ENCODE measurements at regions not wholly inside any gene's neighbourhood (a gene's known extent, or its start where the extent isn't known, plus 50 kb on each side); places are given as distances from the start of the nearest gene placed in this dataset.

DNA sequence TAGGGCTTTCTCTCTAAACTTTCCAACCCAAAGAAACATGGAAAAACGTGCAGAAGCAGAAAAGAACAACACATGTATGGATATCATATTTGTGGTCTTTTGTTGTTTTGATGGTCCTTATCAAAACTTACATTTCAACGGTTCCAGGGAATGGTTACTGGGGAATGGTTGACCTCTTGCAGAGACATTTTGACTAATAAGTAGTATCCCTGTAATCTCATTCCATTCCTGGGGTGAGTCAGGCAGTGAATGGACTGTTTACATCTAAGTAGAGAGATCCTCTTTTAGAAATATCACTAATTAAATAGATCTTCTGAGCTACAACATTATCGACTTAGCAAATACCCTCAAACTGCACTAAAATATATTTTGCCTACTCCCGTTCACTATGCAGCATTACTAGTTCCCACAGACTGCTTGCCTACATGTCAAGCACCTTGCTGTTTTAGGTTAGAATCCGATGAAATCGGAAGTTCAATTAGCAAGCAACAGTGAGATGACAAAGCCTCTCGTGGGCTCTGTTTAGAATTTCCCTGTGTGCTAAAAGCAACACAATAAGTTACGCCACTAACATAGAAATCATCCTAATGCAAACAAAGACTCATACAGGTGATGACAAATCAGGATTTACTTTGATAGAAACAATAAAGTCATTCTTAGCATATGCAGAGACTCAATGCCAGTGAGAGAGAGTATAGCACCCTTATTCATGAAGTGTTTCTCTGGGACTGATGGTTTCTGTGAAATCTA lies 797.7 kb upstream of the ARGLU1 start:
- Mint-ChIP-seq H3K36me3 (no peaks in the 10 kb centered on the region), H3K4me3 (no peak overlapping the region), H3K9me3 (peaks cover 6% of the 10 kb centered on the region), H3K27me3 (no peaks in the 10 kb centered on the region), H3K27ac (no peak overlapping the region), H3K4me1 (no peaks in the 10 kb centered on the region)
- ATAC-seq, result no peak

- H3K27me3 Mint-ChIP-seq, result no peaks in the 10 kb centered on the region
- no peaks in the 10 kb centered on the region for H3K36me3 Mint-ChIP-seq
- ATAC-seq, result no peak
These were observed 796.7 kb upstream of the ARGLU1 start for GRCh38 chr13:107364658-107365057.

DNA sequence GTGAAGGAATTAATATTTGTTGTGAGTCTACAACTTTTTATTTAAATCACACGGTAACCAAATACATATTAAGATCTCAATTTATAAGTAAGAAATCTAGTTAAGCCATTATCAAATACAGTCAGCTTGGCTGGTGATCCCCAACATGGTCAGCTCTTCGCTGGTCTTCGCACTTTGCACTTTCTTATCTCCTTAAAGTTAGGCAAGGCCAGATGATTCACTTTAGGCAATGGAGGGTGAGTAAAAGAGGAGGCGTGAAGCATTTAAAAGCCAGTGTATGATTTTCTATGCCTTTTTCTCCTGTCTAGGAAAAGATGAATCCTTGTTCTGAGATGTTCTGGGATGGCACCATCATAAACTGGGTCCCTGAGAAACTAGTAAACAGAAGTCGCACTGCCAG lies 793.7 kb upstream of the ARGLU1 start:
- H3K4me1 Mint-ChIP-seq, result no peaks in the 10 kb centered on the region
- no peaks in the 10 kb centered on the region for H3K27me3 Mint-ChIP-seq
- no peak overlapping the region for H3K27ac Mint-ChIP-seq
- no peak overlapping the region for H3K4me3 Mint-ChIP-seq
- ATAC-seq, result no peak
- peaks cover 8% of the 10 kb centered on the region for H3K9me3 Mint-ChIP-seq
- H3K36me3 Mint-ChIP-seq, result no peaks in the 10 kb centered on the region

More at GRCh38 chr13:107364658-107365057, 796.7 kb upstream of the ARGLU1 start:
- H3K27ac Mint-ChIP-seq, result no peak overlapping the region
- H3K4me3 Mint-ChIP-seq, result no peak overlapping the region
- peaks cover 6% of the 10 kb centered on the region for H3K9me3 Mint-ChIP-seq
- no peaks in the 10 kb centered on the region for H3K4me1 Mint-ChIP-seq

- Mint-ChIP-seq H3K4me3 (no peak overlapping the region), H3K27me3 (no peaks in the 10 kb centered on the region), H3K4me1 (no peaks in the 10 kb centered on the region), H3K9me3 (peaks cover 8% of the 10 kb centered on the region), H3K36me3 (no peaks in the 10 kb centered on the region), H3K27ac (no peak overlapping the region)
- no peak for ATAC-seq
These were observed 792.1 kb upstream of the ARGLU1 start for GRCh38 chr13:107360010-107360409.

GRCh38 chr13:107358866-107359265 lies 790.9 kb upstream of the ARGLU1 start:
- no peaks in the 10 kb centered on the region for H3K27me3 Mint-ChIP-seq
- H3K4me1 Mint-ChIP-seq, result no peaks in the 10 kb centered on the region
- no peaks in the 10 kb centered on the region for H3K36me3 Mint-ChIP-seq
- no peak overlapping the region for H3K27ac Mint-ChIP-seq
- H3K4me3 Mint-ChIP-seq, result no peak overlapping the region
- H3K9me3 Mint-ChIP-seq, result peaks cover 8% of the 10 kb centered on the region
- no peak for ATAC-seq

DNA sequence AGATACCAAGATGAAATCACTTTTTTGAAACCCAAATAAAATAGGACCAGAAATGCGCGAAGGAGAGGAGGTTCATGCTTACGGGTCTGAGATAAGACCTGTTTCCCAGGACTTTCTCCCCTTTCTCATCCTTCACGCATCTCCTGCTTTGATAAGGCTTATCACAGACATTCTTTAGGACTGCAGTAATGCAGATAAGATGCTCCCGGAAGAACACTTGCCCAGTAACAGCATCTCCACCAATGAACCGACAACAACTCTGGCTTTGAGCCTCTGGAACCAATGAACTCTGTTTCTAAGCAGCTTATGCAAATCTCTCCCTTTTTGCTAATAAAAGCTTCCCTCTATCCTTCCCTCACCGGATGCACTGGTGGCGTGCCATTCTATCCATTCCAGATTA lies 783.4 kb upstream of the ARGLU1 start:
- ATAC-seq, result no peak
- Mint-ChIP-seq H3K9me3 (peaks cover 3% of the 10 kb centered on the region), H3K36me3 (no peaks in the 10 kb centered on the region), H3K27ac (no peak overlapping the region), H3K4me3 (no peak overlapping the region), H3K27me3 (no peaks in the 10 kb centered on the region), H3K4me1 (no peaks in the 10 kb centered on the region)

DNA sequence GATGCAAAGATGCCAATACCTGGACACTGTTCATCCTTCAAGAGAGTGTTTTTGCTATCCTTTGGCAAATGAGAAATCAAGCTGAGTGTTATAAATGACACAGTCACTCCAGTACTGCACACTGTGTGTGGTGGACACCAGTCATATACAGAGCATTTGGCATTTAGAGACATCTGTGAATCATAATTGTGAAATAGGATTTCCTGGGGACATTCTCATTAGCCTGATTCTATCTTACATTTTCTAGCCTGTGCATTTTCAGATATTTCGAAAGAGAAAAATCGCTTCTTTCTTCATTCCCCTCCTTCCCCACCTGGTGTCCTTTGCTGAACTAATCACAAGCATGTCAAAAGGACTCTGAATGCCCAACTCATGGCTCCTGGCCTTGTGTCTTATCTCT lies 781.0 kb upstream of the ARGLU1 start:
- H3K27me3 Mint-ChIP-seq, result no peaks in the 10 kb centered on the region
- no peak overlapping the region for H3K27ac Mint-ChIP-seq
- H3K36me3 Mint-ChIP-seq, result no peaks in the 10 kb centered on the region
- ATAC-seq, result no peak
- peaks cover 3% of the 10 kb centered on the region for H3K9me3 Mint-ChIP-seq
- H3K4me1 Mint-ChIP-seq, result no peaks in the 10 kb centered on the region
- no peak overlapping the region for H3K4me3 Mint-ChIP-seq

DNA sequence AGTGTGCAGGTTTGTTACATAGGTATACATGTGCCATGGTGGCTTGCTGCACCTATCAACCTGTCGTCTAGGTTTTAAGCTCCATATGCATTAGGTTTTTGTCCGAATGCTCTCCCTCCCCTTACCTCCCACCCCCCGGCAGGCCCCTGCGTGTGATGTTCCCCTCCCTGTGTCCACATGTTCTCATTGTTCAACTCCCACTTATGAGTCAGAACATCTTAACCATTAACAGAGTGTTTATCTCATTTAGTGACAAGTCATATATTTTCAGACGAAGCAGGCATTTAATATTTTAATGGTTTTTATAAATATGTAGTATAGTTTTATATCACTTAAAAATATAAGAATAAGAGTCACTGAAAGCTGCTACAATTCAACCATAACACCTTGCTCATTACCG lies 780.5 kb upstream of the ARGLU1 start:
- no peaks in the 10 kb centered on the region for H3K27me3 Mint-ChIP-seq
- no peak for ATAC-seq
- no peaks in the 10 kb centered on the region for H3K36me3 Mint-ChIP-seq
- H3K27ac Mint-ChIP-seq, result no peak overlapping the region
- no peaks in the 10 kb centered on the region for H3K4me1 Mint-ChIP-seq
- peaks cover 3% of the 10 kb centered on the region for H3K9me3 Mint-ChIP-seq
- H3K4me3 Mint-ChIP-seq, result no peak overlapping the region

- no peak overlapping the region for H3K27ac Mint-ChIP-seq
These were observed 779.9 kb upstream of the ARGLU1 start for GRCh38 chr13:107347641-107348369.

DNA sequence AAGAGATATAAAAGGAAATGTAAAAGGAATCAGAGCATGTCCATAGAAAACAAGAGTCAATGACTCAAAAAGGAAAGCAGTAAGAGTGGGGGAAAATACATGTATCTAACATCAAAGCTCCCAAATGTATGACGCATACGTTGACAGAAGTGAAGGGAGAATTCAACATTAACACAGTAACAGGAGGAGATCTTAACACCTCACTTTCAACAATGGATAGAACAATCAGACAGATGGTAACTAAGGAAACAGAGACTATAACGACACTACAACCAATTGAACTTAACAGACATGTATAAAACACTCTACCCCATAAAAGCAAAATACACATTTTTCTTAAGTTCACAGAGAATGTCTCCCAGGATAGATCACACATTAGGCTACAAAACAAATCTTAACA lies 774.8 kb upstream of the ARGLU1 start:
- Mint-ChIP-seq H3K36me3 (no peaks in the 10 kb centered on the region), H3K4me3 (no peak overlapping the region), H3K4me1 (no peaks in the 10 kb centered on the region), H3K27me3 (no peaks in the 10 kb centered on the region), H3K9me3 (peaks cover 9% of the 10 kb centered on the region), H3K27ac (no peak overlapping the region)
- no peak for ATAC-seq

More at GRCh38 chr13:107347641-107348369, 779.9 kb upstream of the ARGLU1 start:
- Mint-ChIP-seq H3K4me1 (no peaks in the 10 kb centered on the region), H3K4me3 (no peak overlapping the region), H3K27me3 (no peaks in the 10 kb centered on the region), H3K9me3 (peaks cover 4% of the 10 kb centered on the region), H3K36me3 (no peaks in the 10 kb centered on the region)
- ATAC-seq, result no peak

DNA sequence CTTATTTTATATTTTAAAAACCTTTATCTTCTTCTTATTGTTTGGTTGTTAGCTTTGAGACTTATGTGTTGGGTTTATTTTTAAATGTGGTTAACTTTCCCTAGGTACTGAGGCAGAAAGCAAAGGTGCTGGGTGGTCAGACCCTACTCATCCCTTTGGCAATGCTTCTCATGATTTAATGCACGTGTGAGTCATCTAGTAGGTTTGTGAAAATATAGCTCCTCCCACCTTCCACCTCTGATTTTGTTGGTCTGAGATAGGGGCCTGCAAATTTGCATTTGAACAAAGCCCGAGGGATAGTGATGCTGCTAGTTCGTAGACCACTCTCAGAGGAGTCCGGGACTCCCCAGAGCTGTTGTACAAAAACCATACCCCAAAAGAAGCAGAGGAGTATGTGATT lies 771.3 kb upstream of the ARGLU1 start:
- H3K36me3 Mint-ChIP-seq, result no peaks in the 10 kb centered on the region
- no peak overlapping the region for H3K4me3 Mint-ChIP-seq
- H3K9me3 Mint-ChIP-seq, result peaks cover 6% of the 10 kb centered on the region
- ATAC-seq, result no peak
- no peak overlapping the region for H3K27ac Mint-ChIP-seq
- H3K27me3 Mint-ChIP-seq, result no peaks in the 10 kb centered on the region
- H3K4me1 Mint-ChIP-seq, result no peaks in the 10 kb centered on the region

DNA sequence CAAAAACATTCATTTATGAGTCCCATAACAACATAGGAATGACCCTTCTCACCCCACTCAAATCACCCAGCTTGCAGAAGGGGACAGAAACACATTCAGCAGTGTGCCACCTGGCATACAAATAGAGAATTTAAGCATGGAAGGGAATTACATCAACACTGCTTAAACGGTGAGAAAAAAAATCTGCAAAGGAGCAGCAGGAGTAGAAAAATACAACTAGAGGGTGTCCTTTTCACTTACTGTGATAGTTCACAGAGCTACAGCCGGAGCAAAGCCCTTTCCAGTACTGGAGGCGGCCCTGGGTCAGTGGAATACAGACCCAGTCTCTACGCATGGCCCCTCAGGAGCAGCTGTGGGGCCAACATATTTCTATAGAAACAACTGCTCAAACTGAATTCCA lies 764.3 kb upstream of the ARGLU1 start:
- ATAC-seq, result no peak
- no peaks in the 10 kb centered on the region for H3K27me3 Mint-ChIP-seq
- no peaks in the 10 kb centered on the region for H3K36me3 Mint-ChIP-seq
- no peak overlapping the region for H3K27ac Mint-ChIP-seq
- peaks cover 8% of the 10 kb centered on the region for H3K9me3 Mint-ChIP-seq
- no peak overlapping the region for H3K4me3 Mint-ChIP-seq
- H3K4me1 Mint-ChIP-seq, result no peaks in the 10 kb centered on the region

DNA sequence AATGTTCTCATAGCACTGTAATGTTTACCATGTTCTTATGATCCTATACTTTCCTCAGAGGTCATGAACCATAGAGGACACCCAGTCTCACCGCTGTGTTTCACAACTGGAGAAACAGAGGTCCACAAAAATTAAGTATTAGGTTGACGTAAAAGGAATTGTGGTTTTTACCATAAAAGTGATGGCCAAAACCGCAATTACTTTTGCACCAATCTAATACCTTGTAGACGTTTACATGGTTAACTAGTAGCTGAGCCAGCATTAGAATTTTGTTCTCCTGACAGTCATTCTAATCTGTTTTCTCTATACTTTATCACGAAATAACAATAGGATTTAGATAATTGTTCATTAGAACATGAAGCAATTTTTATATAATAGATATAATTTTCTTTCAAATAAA lies 763.4 kb upstream of the ARGLU1 start:
- Mint-ChIP-seq H3K4me1 (no peaks in the 10 kb centered on the region), H3K9me3 (peaks cover 8% of the 10 kb centered on the region), H3K27me3 (no peaks in the 10 kb centered on the region), H3K4me3 (no peak overlapping the region), H3K27ac (no peak overlapping the region), H3K36me3 (no peaks in the 10 kb centered on the region)
- no peak for ATAC-seq

DNA sequence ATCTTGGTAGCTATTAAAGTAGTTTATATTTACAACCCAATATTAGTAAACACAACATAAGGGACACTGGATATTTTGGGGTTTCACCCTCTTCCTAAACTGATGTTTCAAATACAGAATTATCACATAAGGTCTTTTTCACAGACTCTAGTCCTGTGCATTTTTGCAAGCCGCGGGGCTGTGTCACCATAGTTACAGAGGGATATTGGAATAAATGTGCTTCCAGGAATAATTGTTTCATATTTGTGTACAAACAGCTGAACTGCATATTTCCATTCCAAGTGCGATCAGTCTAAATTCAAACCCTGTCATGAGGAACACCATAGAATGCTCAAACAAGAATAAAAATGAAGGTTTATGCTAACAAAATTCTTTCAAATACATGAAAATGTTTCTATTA lies 762.5 kb upstream of the ARGLU1 start:
- H3K9me3 Mint-ChIP-seq, result peaks cover 8% of the 10 kb centered on the region
- no peak for ATAC-seq
- no peak overlapping the region for H3K27ac Mint-ChIP-seq
- no peaks in the 10 kb centered on the region for H3K36me3 Mint-ChIP-seq
- no peaks in the 10 kb centered on the region for H3K4me1 Mint-ChIP-seq
- no peak overlapping the region for H3K4me3 Mint-ChIP-seq
- no peaks in the 10 kb centered on the region for H3K27me3 Mint-ChIP-seq

DNA sequence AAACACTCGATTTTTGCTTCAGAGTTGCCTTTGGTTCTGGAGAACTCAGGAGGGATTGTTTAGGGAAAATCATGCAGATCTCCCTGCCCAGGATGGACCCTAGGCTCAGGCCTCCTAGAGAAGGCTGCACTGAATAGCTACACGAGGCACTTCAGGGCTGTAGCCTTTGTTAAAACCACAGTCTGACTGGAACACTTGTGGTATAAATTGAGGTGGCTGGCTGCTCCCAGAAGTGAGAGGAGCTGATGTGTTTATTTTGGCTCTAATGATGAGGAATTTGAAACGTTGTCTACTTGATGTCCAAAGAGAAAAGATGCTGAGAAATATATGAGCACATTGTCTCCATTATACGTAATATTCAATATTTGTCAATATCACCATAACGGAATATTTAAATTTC lies 762.1 kb upstream of the ARGLU1 start:
- Mint-ChIP-seq H3K9me3 (peaks cover 8% of the 10 kb centered on the region), H3K4me3 (no peak overlapping the region), H3K27ac (no peak overlapping the region), H3K36me3 (no peaks in the 10 kb centered on the region), H3K27me3 (no peaks in the 10 kb centered on the region), H3K4me1 (no peaks in the 10 kb centered on the region)
- ATAC-seq, result no peak
